GM10248 (cell line): ENCODE measurements at regions not wholly inside any gene's neighbourhood (a gene's known extent, or its start where the extent isn't known, plus 50 kb on each side); places are given as distances from the start of the nearest gene placed in this dataset.

Experiments
- CTCF ChIA-PET: fragments of 300-600 bp; sonication (Branson Sonifier 250); formaldehyde crosslinking; extraction: SDS; loops from one replicate; lab custom pipeline; 2021; ENCODE audit warnings: antibody characterized with exemption; lab: Yijun Ruan, JAX
- POLR2A ChIA-PET: fragments of 350-650 bp; sonication (Branson Sonifier 250); formaldehyde crosslinking; extraction: SDS; loops from one replicate; lab custom pipeline; 2020; ENCODE audit warnings: antibody characterized with exemption; lab: Yijun Ruan, JAX
- DNase-seq: peaks from one replicate; pipeline ENCODE4 v3.0.0; 2012; ENCODE audit errors: extremely low spot score
- TF ChIP-seq, protein P1 (sequence below): IDR thresholded peaks from 2 replicates; pipeline ENCODE4 v1.5.1; 2012; ENCODE audit warnings: mild to moderate bottlenecking, low read depth; ENCODE audit errors: extremely low read depth, missing control alignments, control extremely low read depth

DNA sequence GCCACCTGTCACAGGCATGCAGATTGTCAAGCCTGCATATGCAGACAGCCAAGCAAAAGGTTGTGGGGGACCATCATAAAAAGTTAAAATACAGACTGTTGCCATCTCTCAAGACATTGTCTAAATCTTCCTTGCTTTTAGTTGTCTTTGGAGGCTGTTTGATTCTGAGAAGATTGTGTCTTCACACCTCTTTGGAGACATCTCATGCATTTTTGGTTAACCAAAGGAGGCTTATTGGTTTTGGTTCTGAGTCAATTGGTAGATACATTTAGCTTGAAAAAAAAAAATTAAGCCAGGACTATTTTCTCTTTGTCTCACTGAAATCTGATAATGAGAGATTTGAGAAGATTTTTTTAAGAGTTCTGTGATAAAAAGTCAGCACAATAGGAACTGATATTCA lies 217.6 kb downstream of the LYPLAL1 start:
- TF ChIP-seq, protein P1, sequence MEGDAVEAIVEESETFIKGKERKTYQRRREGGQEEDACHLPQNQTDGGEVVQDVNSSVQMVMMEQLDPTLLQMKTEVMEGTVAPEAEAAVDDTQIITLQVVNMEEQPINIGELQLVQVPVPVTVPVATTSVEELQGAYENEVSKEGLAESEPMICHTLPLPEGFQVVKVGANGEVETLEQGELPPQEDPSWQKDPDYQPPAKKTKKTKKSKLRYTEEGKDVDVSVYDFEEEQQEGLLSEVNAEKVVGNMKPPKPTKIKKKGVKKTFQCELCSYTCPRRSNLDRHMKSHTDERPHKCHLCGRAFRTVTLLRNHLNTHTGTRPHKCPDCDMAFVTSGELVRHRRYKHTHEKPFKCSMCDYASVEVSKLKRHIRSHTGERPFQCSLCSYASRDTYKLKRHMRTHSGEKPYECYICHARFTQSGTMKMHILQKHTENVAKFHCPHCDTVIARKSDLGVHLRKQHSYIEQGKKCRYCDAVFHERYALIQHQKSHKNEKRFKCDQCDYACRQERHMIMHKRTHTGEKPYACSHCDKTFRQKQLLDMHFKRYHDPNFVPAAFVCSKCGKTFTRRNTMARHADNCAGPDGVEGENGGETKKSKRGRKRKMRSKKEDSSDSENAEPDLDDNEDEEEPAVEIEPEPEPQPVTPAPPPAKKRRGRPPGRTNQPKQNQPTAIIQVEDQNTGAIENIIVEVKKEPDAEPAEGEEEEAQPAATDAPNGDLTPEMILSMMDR = no peak
- ChIA-PET CTCF (interaction anchor here (1.6 kb wide), 1 partner anchor 14 kb away, joined by 3 read pairs; no protein-coding TSS in a partner anchor), POLR2A (no interaction called here)
- DNase-seq = no peak

DNA sequence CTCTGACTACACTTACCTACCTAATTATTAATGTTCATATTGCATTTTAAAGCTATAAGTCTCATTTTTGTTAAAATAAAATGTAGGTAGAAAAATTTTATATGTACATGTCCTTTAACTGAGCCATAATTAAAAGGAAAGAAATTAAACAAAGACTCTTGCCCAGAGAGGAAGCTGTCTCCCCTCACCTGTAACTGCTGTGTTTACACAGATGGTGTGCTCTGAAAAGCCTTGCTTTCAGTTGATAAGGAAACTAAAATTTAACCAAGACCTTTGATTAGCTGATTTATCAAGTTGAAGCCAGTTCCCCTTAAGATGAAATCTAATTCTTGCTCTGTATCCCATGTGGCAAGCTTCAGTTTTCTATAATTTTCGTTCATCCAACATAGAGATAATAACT lies 213.5 kb downstream of the LYPLAL1 start:
- no peak for DNase-seq
- TF ChIP-seq, protein P1 = no peak
- POLR2A ChIA-PET = no interaction called here
- CTCF ChIA-PET = interaction anchor here (1.0 to 3.0 kb wide), 10 partner anchors 10 to 320 kb away, joined by 3 to 12 read pairs (median 4); no protein-coding TSS in a partner anchor

DNA sequence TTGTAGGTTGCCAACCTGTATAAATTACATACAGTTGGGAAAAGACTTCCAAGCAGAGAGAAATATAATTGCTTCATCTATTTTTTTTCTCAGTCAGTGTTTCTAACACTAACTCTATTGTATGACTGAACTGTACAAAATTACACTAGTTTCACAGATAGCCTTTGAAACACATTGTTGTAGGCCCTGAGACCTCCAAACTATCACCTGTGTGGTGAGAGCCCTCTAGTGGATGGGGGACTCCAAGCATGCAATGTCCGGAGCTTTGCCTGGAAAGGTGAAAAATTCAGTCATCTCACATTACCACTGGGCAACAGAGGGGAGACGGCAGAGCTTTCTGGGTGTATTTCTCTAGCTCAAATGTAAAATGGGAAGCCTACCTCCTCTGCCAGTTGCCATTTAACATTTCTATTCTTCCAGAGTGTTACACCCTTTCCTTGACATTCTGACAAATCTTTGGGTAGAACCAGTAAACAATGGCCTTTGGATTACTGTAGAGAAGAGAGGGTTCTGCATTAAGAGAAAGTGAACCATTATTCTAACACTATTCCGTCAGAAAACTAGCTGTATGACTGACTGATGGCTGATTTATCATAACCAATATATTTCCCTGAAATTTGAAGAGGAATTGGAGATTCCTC lies 212.2 kb downstream of the LYPLAL1 start:
- DNase-seq = peak; percentile 50
- CTCF ChIA-PET = interaction anchor here (0.6 to 3.0 kb wide), 23 partner anchors 9 to 1047 kb away, joined by 3 to 12 read pairs (median 4); no protein-coding TSS in a partner anchor
- POLR2A ChIA-PET = no interaction called here
- TF ChIP-seq, protein P1 = peak; percentile 73

DNA sequence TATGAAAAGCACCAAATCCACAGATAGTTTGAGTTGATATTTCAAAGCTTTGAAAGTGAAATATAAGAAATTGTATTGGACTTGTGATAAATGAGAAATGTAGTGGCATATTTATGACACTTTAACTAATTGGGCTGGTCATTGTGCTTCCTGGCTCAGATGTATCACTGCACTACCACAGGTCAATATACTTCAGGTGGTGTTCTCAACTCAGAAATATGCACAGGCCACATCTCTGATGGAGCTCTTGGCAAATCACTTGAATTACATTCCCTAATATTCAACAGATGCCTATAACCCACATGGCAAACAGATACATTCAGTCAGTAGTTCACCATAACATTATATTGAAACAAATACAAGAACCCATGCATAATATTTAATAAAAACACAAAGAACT lies 209.6 kb downstream of the LYPLAL1 start:
- TF ChIP-seq, protein P1 = no peak
- CTCF ChIA-PET = interaction anchor here (1.1 kb wide), 1 partner anchor 58 kb away, joined by 3 read pairs; no protein-coding TSS in a partner anchor
- DNase-seq = no peak
- POLR2A ChIA-PET = no interaction called here

DNA sequence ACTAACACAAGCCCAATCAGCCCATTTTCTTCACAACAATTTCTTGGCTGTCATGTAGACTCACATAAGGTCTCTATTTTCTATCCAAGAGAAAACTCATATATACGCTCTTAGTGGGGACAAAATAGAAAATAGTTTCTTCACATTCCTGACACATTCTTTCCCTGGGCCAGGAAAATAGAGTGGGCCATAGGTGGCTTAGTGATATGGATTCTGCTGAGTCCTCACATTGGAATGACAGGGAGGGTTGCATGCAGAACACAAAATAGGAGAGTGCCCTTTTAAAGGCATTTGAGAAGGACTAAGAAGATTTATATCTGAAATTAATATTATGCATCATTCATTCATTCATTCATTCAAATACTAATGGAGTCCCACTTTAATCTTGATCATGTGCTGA lies 207.7 kb downstream of the LYPLAL1 start:
- ChIA-PET CTCF (interaction anchor here (1.2 kb wide), 1 partner anchor 8 kb away, joined by 4 read pairs; no protein-coding TSS in a partner anchor), POLR2A (no interaction called here)
- no peak for DNase-seq
- TF ChIP-seq, protein P1 = no peak

DNA sequence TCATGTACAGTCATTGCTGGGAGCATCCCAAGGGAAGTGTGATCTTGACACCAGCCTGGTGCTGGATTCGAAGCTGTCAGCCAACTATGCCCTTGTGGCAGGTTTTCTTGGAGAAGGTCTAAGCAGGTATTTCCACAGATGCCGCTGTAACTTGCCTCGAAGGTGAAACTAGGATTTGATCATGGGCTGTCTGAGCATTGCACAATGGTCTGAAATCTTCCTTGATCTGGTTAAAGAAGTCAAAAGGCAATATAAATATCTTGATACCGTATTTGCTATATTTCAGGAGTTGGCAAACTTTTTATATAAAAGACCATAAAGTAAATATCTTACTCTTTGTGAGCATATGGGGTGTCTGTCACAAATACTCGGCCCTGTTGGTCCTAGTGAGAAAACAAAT lies 206.8 kb downstream of the LYPLAL1 start:
- TF ChIP-seq, protein P1 = no peak
- POLR2A ChIA-PET = no interaction called here
- CTCF ChIA-PET = no interaction called here
- no peak for DNase-seq

DNA sequence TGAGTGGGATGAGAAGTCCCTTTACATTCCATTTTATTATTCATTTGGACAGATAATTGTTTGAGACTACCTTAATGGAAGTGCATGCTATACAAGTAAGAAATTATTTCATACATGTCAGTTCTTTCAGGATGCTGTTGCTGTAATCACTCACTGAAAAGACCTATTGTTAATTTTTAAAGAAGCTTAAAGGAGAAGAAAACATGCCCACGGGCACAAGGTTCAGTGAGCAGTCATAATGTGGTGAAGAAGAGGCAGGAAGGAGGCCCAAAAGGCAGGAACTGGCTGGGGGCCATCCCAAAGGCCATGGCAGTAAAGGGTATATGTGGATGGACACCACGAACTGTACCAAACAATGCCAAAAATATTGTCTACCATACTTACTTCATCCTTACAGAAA lies 206.0 kb downstream of the LYPLAL1 start:
- ChIA-PET POLR2A (no interaction called here), CTCF (interaction anchor here (0.7 to 2.0 kb wide), 2 partner anchors 9 to 64 kb away, joined by 3 to 5 read pairs; no protein-coding TSS in a partner anchor)
- no peak for DNase-seq
- TF ChIP-seq, protein P1 = no peak
